OCI-LY3 (cell line): ENCODE measurements at regions not wholly inside any gene's neighbourhood (a gene's known extent, or its start where the extent isn't known, plus 50 kb on each side); places are given as distances from the start of the nearest gene placed in this dataset.

Source experiments
- CTCF ChIP-seq: fragments of 200-600, 300-600 bp; sonication (generic); IDR thresholded peaks from 2 replicates; pipeline ENCODE4 v1.5.1; 2014; ENCODE audit warnings: antibody characterized with exemption, low read length, low read depth
- EZH2phosphoT487 ChIP-seq: fragments of 200-600 bp; shearing (Covaris generic); IDR thresholded peaks from 2 replicates; pipeline ENCODE4 v1.6.1; 2018; ENCODE audit warnings: antibody characterized with exemption, mixed run types, low read depth

DNA sequence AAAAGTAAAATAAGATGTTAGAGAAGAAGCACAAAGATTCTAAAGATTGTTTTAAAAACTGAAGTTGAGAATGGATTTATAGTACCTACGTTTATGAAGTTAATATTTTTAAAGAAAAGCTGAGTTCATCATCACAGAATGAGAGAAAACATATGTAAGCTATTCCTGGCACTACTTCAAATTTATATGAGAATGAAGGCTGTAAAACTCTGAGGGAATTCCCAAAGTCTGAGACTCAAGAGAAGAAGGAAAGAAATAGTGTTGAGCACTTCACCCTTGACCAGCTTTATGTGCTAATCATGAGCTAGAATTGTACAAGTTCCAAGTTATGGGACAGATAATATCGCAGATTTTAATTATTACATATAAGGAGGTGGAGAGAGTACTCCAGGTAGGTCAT lies 323.7 kb upstream of the GNAI1 start:
- TF ChIP-seq CTCF (no peak), EZH2phosphoT487 (no peak)
